ENCODE measurements at regions not wholly inside any gene's neighbourhood (a gene's known extent, or its start where the extent isn't known, plus 50 kb on each side); places are given as distances from the start of the nearest gene placed in this dataset.

GRCh38 chr10:117078168-117078837, 59.8 kb downstream of the VAX1 start:
- TF ChIP-seq POU6F1 (CRISPR knock-in tag; IDR thresholded peaks at IDR 0.05; ENCODE audit: borderline replicate concordance, low read depth), result no peak
- no peak for TF ChIP-seq SNAI2 (CRISPR knock-in tag; IDR thresholded peaks at IDR 0.05)
- no peak for TF ChIP-seq PPARA (CRISPR knock-in tag; IDR thresholded peaks at IDR 0.05; ENCODE audit: borderline replicate concordance)
- TF ChIP-seq RARB (CRISPR knock-in tag; IDR thresholded peaks at IDR 0.05), result no peak
- no peak for TF ChIP-seq ESRRG (CRISPR knock-in tag; IDR thresholded peaks at IDR 0.05)
- no peak for TF ChIP-seq BACH2 (CRISPR knock-in tag; IDR thresholded peaks at IDR 0.05; ENCODE audit: borderline replicate concordance)
- TF ChIP-seq CSRNP3 (CRISPR knock-in tag; IDR thresholded peaks at IDR 0.05), result no peak
- TF ChIP-seq CSDC2 (CRISPR knock-in tag; IDR thresholded peaks at IDR 0.05), result no peak
- TF ChIP-seq ZFP3 (CRISPR knock-in tag; IDR thresholded peaks at IDR 0.05), result no peak
- no peak for ATAC-seq

- ATAC-seq, result peak; percentile 39; the same call in 1 of the 3 replicates
- TF ChIP-seq BACH2 (CRISPR knock-in tag; IDR thresholded peaks at IDR 0.05; ENCODE audit: borderline replicate concordance) (no peak), ZFP3 (CRISPR knock-in tag; IDR thresholded peaks at IDR 0.05) (no peak), ZFP30 (CRISPR knock-in tag; IDR thresholded peaks at IDR 0.05) (no peak), RARB (CRISPR knock-in tag; IDR thresholded peaks at IDR 0.05) (no peak), OSR1 (CRISPR knock-in tag; IDR thresholded peaks at IDR 0.05) (no peak), ZNF565 (CRISPR knock-in tag; conservative IDR thresholded peaks at IDR 0.05; ENCODE audit: low read depth) (no peak), SNAI2 (CRISPR knock-in tag; IDR thresholded peaks at IDR 0.05) (no peak), ZNF70 (CRISPR knock-in tag; IDR thresholded peaks at IDR 0.05) (no peak), ISL1 (CRISPR knock-in tag; IDR thresholded peaks at IDR 0.05) (no peak)
Measured at GRCh38 chr10:117075064-117075463, 63.0 kb downstream of the VAX1 start.

DNA sequence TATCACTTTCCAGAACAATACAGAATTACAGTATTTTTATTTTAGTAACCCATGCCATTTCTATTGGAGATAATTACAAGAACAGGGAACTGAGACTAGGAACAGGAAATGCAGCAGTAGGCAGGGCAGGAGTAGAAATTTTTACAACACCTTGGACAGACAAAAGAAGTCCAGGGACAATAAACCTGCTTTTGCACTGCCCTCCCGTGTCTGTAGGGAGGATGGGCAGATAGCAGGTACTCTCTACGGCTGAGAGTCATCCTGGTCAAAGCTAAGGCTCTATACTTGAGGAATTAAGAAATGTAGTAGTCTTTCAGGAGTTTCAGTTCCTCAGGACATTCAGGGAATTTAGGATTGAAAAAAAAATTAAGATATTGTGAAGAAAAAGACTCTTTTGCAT, 63.4 kb downstream of the VAX1 start:
- TF ChIP-seq CSDC2 (CRISPR knock-in tag; IDR thresholded peaks at IDR 0.05), result no peak
- TF ChIP-seq ZNF8 (CRISPR knock-in tag; IDR thresholded peaks at IDR 0.05), result no peak
- no peak for TF ChIP-seq TCF4 (CRISPR knock-in tag; IDR thresholded peaks at IDR 0.05; ENCODE audit: borderline replicate concordance)
- no peak for TF ChIP-seq CSRNP3 (CRISPR knock-in tag; IDR thresholded peaks at IDR 0.05)
- no peak for TF ChIP-seq CREB5 (CRISPR knock-in tag; IDR thresholded peaks at IDR 0.05; ENCODE audit: low read depth)
- TF ChIP-seq OSR1 (CRISPR knock-in tag; IDR thresholded peaks at IDR 0.05), result no peak
- no peak for TF ChIP-seq ZNF565 (CRISPR knock-in tag; conservative IDR thresholded peaks at IDR 0.05; ENCODE audit: low read depth)
- no peak for TF ChIP-seq RARB (CRISPR knock-in tag; IDR thresholded peaks at IDR 0.05)
- no peak for TF ChIP-seq ZFP30 (CRISPR knock-in tag; IDR thresholded peaks at IDR 0.05)
- TF ChIP-seq SNAI2 (CRISPR knock-in tag; IDR thresholded peaks at IDR 0.05), result no peak
- no peak for TF ChIP-seq GLIS3 (CRISPR knock-in tag; IDR thresholded peaks at IDR 0.05)
- TF ChIP-seq, protein P1, sequence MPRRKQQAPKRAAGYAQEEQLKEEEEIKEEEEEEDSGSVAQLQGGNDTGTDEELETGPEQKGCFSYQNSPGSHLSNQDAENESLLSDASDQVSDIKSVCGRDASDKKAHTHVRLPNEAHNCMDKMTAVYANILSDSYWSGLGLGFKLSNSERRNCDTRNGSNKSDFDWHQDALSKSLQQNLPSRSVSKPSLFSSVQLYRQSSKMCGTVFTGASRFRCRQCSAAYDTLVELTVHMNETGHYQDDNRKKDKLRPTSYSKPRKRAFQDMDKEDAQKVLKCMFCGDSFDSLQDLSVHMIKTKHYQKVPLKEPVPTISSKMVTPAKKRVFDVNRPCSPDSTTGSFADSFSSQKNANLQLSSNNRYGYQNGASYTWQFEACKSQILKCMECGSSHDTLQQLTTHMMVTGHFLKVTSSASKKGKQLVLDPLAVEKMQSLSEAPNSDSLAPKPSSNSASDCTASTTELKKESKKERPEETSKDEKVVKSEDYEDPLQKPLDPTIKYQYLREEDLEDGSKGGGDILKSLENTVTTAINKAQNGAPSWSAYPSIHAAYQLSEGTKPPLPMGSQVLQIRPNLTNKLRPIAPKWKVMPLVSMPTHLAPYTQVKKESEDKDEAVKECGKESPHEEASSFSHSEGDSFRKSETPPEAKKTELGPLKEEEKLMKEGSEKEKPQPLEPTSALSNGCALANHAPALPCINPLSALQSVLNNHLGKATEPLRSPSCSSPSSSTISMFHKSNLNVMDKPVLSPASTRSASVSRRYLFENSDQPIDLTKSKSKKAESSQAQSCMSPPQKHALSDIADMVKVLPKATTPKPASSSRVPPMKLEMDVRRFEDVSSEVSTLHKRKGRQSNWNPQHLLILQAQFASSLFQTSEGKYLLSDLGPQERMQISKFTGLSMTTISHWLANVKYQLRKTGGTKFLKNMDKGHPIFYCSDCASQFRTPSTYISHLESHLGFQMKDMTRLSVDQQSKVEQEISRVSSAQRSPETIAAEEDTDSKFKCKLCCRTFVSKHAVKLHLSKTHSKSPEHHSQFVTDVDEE (CRISPR knock-in tag; IDR thresholded peaks at IDR 0.05), result no peak
- TF ChIP-seq, protein P2, sequence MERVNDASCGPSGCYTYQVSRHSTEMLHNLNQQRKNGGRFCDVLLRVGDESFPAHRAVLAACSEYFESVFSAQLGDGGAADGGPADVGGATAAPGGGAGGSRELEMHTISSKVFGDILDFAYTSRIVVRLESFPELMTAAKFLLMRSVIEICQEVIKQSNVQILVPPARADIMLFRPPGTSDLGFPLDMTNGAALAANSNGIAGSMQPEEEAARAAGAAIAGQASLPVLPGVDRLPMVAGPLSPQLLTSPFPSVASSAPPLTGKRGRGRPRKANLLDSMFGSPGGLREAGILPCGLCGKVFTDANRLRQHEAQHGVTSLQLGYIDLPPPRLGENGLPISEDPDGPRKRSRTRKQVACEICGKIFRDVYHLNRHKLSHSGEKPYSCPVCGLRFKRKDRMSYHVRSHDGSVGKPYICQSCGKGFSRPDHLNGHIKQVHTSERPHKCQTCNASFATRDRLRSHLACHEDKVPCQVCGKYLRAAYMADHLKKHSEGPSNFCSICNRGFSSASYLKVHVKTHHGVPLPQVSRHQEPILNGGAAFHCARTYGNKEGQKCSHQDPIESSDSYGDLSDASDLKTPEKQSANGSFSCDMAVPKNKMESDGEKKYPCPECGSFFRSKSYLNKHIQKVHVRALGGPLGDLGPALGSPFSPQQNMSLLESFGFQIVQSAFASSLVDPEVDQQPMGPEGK (CRISPR knock-in tag; IDR thresholded peaks at IDR 0.05; ENCODE audit: borderline replicate concordance), result no peak
- TF ChIP-seq BACH2 (CRISPR knock-in tag; IDR thresholded peaks at IDR 0.05; ENCODE audit: borderline replicate concordance), result no peak
- no peak for TF ChIP-seq ZC3H10 (CRISPR knock-in tag; IDR thresholded peaks at IDR 0.05)
- ATAC-seq, result 0 out of 3 replicates have a peak, but pooled peaks have one; percentile 39

All from SK-N-SH treated with all-trans-retinoic acid at 6 μM for 48 hours (cell line).